AG04450 (cell line): ENCODE measurements at regions not wholly inside any gene's neighbourhood (a gene's known extent, or its start where the extent isn't known, plus 50 kb on each side); places are given as distances from the start of the nearest gene placed in this dataset.

Source experiments
- CTCF ChIA-PET: fragments of 300-600, 350-600 bp; formaldehyde crosslinking; extraction: SDS; loops from one replicate; lab custom pipeline; 2022; ENCODE audit warnings: antibody characterized with exemption, inconsistent platforms; lab: Charles Lee
- POLR2A ChIA-PET: fragments of 350-600 bp; formaldehyde crosslinking; extraction: SDS; loops from one replicate; lab custom pipeline; 2021; ENCODE audit warnings: antibody characterized with exemption, inconsistent platforms; lab: Yijun Ruan, JAX
- DNase-seq: peaks from one replicate; pipeline ENCODE4 v3.0.0-alpha.2; 2011; ENCODE audit warnings: low read depth, low spot score
- H3K27ac ChIP-seq: one replicate; pipeline ENCODE4 v1.5.1; 2012; ENCODE audit warnings: low read depth, low read length, control low read depth
- H3K27me3 ChIP-seq: one replicate; pipeline ENCODE4 v1.6.0; 2012; ENCODE audit warnings: low read length; ENCODE audit not compliant: control insufficient read depth, insufficient read depth
- H3K4me3 ChIP-seq: 2 replicates; pipeline ENCODE4 v1.5.1; 2011; ENCODE audit warnings: mild to moderate bottlenecking, low read depth, low read length, control low read depth
- H3K9me3 ChIP-seq: 2 replicates; pipeline ENCODE4 v1.5.1; 2012; ENCODE audit warnings: low read length; ENCODE audit not compliant: control insufficient read depth, insufficient read depth
- TF ChIP-seq, protein P1 (sequence below): IDR thresholded peaks from 2 replicates; pipeline ENCODE4 v1.5.1; 2011; ENCODE audit warnings: low read depth, low read length, control low read depth, inconsistent platforms

DNA sequence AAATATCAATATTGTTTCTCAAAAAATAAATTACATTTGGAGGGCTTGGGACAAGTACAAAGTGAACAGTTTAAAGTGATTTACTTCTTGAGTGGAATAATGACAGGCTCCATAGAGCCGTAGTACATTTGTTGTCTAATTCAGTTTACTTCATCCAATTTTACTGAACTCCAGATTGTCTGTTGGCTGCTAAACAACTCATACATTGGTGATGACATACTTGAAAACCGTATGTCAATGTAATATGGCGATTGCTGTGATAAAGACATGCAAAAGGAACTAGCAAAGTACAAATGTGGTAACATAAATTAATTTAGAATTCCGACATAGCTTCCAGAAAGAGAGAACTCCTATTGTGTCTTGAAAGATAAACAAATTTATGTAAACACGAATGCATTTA lies 1197.5 kb upstream of the CDH18 start:
- TF ChIP-seq, protein P1, sequence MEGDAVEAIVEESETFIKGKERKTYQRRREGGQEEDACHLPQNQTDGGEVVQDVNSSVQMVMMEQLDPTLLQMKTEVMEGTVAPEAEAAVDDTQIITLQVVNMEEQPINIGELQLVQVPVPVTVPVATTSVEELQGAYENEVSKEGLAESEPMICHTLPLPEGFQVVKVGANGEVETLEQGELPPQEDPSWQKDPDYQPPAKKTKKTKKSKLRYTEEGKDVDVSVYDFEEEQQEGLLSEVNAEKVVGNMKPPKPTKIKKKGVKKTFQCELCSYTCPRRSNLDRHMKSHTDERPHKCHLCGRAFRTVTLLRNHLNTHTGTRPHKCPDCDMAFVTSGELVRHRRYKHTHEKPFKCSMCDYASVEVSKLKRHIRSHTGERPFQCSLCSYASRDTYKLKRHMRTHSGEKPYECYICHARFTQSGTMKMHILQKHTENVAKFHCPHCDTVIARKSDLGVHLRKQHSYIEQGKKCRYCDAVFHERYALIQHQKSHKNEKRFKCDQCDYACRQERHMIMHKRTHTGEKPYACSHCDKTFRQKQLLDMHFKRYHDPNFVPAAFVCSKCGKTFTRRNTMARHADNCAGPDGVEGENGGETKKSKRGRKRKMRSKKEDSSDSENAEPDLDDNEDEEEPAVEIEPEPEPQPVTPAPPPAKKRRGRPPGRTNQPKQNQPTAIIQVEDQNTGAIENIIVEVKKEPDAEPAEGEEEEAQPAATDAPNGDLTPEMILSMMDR: no peak
- H3K27me3 ChIP-seq: no peaks in the 10 kb centered on the region
- CTCF ChIA-PET: no interaction called here

DNA sequence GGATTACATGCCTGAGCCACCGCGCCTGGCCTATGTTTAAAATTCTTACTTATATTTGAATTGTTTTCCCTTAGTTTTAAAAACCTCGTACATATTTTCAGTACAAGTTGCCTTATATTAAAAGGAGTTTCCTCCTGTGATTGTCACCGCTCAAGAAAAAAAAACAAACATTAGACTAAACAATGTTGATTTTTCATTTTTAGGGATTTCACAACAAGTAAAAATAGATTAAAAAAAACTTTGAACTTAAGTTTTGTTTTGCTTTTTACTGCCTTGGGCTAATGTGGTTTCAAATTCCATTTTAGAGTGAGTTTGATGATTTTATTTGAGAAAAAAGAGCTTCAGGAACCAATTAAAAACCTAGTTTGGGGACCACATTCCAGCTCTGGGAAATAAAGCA lies 1196.6 kb upstream of the CDH18 start:
- Histone ChIP-seq H3K9me3 (no peaks in the 10 kb centered on the region), H3K27ac (no peak overlapping the region), H3K4me3 (no peak overlapping the region), H3K27me3 (no peaks in the 10 kb centered on the region)
- TF ChIP-seq, protein P1: no peak
- CTCF ChIA-PET: no interaction called here
- POLR2A ChIA-PET: no interaction called here
- DNase-seq: no peak

More for the DNA sequence above, 1197.5 kb upstream of the CDH18 start:
- Histone ChIP-seq H3K9me3 (no peaks in the 10 kb centered on the region), H3K4me3 (no peak overlapping the region), H3K27ac (no peak overlapping the region)
- POLR2A ChIA-PET: no interaction called here
- no peak for DNase-seq

DNA sequence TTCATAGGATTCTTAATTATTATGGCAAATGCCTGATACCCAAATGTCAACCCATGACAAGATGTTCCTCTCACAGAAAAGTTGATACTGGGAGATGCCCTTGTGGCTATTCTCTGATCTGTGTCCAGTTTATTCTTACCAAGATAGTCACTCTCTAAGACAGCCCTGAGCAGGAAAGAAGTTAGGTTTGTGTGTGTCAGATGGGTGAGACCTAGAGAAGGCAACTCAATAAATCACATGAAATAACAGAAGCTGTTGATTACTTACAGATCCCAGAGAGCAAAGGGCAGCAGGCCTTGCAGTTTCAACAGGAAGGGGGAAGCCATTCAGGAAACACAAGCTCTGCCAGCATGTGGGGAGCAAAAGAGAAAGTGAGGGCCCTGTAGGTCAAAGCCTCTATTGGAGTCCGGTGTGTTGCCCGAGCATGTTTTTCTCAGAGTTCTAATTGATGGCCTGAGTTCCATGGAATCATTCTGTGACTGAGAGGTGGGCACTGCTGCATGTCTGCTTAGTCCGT lies 1193.7 kb upstream of the CDH18 start:
- Histone ChIP-seq H3K9me3 (no peaks in the 10 kb centered on the region), H3K27ac (no peak overlapping the region), H3K27me3 (no peaks in the 10 kb centered on the region), H3K4me3 (no peak overlapping the region)
- POLR2A ChIA-PET: no interaction called here
- TF ChIP-seq, protein P1: no peak
- DNase-seq: no peak
- CTCF ChIA-PET: no interaction called here

DNA sequence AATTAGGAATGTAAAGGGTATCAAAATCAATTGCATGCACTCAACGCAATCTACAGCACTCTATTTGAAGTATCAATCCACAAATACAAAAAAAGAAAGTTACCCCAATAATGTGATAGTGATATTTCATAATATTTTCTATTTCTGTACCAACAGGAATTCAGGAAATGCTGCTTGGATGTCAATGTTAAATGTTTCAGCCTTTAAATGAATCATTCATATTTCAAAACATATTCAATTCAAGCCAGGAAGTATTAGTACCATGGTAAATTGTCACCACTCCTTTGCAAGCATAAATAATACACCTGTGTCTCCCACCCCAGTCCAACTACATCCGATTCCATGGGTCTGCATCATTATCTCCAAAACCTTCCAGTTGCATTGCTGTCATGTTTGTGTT lies 1185.5 kb upstream of the CDH18 start:
- POLR2A ChIA-PET: no interaction called here
- CTCF ChIA-PET: no interaction called here
- H3K4me3 ChIP-seq: no peak overlapping the region
- no peak for DNase-seq
- H3K9me3 ChIP-seq: no peaks in the 10 kb centered on the region
- TF ChIP-seq, protein P1: no peak
- no peak overlapping the region for H3K27ac ChIP-seq
- no peaks in the 10 kb centered on the region for H3K27me3 ChIP-seq

DNA sequence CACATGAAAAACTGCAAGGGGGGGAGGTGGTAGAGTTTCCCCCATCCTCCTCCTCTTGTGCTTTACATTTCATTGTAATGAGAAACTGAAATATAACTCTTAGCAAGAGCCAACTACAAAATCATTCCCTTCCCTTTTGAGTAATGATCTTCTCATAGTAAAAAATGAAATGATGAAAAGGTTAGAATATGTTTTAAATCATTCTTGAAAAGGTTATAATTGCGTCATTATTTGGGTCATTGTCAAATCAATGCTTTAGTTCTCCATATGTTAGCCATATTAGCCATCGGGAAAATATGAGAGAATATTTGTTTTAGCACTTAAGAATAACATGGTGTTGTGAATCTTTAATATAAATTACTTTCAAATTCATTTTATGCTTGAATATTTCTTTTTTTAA lies 1185.0 kb upstream of the CDH18 start:
- Histone ChIP-seq H3K9me3 (no peaks in the 10 kb centered on the region), H3K27ac (no peak overlapping the region), H3K27me3 (no peaks in the 10 kb centered on the region), H3K4me3 (no peak overlapping the region)
- POLR2A ChIA-PET: no interaction called here
- TF ChIP-seq, protein P1: no peak
- no peak for DNase-seq
- CTCF ChIA-PET: no interaction called here
